EL (cell line): ENCODE measurements at regions not wholly inside any gene's neighbourhood (a gene's known extent, or its start where the extent isn't known, plus 50 kb on each side); places are given as distances from the start of the nearest gene placed in this dataset.

ENCODE experiments used
- DNase-seq: peaks from one replicate; pipeline ENCODE4 v3.0.0-alpha.2; 2016

DNA sequence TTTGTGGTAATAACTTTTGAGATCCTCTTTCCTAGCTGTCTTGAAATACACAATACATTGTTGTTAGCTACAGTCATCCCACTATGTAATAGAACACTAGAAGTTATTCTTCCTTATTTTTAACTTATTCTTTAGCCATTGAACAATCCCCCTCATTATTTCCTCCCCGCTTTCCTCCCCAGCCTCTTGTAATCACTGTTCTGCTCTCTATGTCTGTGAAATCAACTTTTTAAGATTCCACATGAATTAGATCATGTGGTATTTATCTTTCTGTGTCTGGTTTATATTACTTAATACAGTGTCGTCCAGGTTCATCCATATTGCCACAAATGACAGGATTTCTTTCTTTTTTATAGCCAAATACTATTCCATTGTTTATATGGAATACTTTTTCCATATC, 72.9 kb downstream of the SLC10A2 start:
- DNase-seq, result no peak

DNA sequence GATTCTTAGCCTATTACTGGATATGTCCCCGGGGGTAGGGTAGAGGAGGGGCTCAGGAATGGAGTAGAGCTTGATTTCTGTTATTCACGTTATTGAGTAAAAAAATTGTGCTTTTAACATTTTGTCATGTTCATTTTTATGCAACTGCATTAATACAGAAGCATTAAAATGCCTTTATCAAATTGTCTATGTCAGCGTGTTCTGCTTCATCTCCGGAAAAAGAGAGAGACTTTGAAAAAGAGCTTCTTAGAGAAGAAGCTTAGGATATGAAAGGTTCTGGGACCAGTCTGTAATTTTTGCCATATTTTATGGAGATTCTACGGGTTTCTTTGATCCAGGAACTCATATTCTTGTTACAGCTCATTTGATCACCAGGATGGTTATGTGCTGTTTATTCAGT, 82.0 kb downstream of the SLC10A2 start:
- no peak for DNase-seq

DNA sequence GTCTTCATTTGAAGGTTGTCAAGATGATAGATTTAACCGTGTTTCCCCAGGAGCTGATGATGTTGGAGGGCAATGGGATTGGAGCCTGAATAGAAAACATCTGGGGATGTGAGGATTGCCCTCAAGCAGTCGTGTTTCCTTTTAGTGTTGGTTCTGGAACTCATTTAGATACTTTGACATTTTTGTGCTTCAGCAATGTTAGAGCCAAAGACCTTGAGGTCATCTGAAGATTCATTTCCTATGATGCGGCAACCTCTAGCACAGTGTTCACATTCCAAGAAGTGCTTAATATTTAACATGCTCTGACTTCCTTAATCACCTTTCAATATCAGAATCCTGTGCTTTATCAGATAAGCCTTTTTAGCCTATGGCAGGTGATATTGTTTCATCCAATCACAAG, 82.7 kb downstream of the SLC10A2 start:
- DNase-seq, result peak; percentile 45

DNA sequence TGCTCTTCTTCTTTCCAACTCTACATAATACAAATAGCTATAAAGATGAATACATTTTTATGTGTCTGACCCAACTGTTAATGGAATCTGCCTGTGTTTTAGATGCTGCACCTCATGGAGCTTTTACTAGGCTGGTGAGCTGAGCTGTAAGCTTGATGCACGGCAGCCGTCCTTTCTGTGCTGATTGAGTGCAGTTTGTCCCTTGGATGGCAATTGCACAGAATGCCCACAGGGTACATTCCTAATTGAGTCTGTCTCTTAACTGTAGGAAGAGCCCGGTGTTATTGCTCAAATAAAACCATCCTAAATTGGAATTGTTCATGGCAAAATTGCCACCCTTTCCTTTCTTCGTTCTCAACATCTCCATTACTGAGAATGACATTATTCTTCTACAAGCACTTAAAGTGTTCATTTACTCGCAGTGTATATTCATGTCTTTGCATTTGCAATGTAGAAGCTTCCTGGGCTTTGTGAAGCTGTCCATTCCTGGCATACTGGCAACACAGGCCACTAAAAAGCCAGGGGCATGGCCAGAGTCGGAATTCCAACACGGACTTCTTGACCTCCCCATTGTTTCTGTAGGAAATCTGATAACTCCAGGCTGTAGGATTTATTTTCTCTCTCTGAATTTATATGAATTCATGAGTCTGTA, 85.8 kb downstream of the SLC10A2 start:
- no peak for DNase-seq

DNA sequence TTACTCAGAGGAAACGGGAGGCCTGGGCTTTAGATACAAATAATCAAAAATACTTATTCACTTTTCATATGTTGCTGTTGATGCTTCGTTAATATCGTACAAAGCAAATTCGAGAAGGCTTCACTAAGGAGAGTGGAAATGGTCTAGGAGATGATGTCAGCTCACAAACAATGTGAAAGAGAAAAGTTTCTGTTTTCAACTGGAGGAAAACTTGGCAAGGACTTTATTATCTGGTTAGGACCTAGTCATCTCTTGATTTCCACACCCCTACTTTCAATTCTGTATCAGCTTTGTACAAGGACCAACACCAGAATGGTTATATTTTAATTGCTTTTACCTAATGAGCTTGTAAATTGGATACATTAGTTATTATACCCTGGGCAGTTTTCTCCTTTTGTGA, 88.0 kb downstream of the SLC10A2 start:
- DNase-seq, result peak; percentile 7

DNA sequence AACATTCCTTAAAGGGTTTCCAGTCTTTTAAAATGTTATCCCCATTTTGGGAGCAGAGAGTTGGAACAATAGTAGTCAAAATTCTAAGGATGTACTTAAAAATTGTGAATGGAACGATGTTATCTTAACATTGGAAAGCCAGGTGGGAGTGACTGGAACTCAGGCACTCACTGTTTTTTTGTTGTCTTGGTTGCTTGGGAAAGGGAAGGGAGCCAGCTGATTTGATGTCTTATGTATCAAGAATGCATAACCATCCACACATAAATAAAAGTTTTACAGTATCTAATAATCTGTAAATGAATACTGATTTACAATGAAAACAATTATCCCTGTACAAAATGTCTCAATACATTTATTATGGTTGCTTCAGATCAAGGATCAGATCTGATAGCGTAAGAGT, 88.7 kb downstream of the SLC10A2 start:
- DNase-seq, result no peak

DNA sequence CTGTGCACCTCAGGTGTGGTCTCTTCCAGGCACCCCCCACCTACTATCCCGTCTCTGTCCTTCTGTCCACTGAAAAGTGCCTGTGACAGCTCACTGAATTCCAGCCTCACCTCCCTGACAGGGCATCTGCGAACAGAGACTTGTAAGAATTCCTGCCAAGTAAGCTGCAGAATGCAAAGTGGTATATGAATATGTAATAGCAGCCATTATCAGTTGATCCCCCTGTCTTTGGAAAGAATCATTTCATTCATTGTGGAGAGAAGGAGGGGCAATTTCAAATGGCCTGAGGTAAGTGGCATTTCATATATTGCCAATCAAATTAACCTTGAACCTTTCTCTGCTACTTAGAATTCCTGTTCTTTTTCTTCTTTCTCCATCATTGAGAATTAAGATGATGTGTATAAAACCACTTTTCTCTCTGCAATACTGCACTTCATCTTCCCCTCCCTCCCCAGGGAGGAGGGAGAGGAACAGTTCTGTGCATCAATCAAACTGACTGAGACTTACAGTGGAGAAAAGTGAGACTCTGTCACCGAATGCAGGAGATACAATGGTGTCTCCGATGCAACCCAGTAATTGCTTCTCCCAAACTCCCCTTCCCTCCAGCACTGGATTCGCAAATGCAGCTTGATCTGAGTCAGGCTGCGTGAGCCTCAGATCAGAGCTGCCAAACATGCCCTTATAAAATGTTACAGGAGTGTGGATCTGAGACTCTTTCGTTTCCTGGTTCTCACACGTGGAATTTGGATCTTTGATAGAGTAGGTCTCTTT, 91.7 kb downstream of the SLC10A2 start:
- no peak for DNase-seq

DNA sequence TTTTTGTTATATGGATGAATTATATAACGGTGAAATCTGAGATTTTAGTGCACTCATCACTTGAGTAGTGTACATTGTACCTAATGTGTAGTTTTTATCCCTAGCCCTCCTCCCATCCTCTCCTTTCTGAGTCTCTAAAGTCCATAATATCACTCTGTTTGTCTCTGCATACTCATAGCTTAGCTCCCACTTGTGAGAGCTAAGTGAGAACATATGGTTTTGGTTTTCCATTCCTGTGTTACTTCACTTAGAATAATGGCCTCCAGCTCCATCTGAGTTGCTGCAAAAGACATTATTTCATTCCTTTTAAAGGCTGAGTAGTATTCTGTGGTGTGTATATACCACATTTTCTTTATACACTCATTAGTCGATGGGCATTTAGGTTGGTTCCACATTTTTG, 94.0 kb downstream of the SLC10A2 start:
- DNase-seq, result no peak

DNA sequence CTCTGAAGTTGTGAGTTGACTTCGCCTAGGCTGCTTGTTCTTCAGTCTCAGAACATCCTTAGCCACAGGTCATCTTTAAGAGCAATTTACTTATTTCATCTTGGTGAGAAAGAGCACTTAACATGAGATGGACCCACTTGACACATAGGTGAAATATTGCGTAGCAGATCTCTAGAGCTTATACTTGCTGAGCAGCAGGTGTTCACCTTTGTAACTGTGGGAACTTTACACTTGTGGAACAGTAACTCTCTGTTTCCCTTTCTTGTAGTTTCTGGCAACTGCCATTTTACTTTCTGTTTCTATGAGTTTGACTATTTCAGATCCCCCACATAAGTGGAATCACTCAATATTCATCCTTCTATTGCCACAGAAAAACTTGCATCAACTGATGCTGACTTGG, 95.7 kb downstream of the SLC10A2 start:
- DNase-seq, result no peak

DNA sequence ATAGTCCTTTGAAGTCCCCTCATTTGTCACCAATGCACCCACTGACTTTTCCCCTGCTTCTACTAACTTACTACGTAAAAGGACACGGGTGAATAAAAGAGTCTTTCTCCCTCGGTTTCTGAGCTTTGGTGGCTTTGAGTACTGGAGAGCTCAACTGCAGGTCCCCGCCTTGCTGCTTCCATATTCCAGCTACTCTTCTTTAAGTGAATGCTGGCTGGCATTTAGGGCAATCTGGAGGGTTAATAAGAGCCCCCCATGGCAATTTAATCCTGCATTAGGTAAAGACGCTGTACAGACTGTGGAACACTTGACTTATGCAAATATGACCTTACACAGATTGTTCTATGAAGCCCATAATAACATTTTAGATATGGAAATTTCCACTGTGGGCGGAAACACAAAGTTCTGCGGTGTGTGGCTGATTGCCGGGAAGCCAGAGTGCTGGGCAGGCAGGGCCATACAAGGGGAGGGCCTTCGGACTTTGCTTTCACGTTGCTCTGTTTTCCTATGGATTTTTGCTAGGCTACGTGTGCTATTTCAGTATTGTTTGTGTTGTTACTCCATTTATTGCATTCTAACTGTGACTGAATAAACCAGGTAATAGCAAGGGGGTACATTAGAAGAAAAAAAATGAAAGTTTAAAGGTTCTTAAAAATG, 97.5 kb downstream of the SLC10A2 start:
- DNase-seq, result no peak

DNA sequence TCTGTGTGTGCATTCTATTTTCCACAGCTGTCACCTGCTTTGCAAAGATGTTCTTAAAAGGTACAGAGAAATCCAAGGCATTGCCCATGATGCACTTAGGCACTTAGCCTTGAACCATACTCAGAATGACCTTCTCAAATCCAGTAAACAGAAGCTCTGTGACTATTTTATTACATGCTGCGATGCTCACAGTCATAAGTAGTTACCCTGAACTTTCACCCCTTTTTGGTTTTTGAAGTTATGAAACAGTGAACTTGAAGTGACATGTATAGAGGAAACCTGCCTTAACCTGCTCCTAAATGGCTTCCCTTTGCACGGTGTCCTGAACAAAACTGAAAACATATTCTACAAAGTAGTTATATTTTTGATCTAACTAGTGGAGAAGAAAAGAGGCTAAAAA, 100.4 kb downstream of the SLC10A2 start:
- no peak for DNase-seq

DNA sequence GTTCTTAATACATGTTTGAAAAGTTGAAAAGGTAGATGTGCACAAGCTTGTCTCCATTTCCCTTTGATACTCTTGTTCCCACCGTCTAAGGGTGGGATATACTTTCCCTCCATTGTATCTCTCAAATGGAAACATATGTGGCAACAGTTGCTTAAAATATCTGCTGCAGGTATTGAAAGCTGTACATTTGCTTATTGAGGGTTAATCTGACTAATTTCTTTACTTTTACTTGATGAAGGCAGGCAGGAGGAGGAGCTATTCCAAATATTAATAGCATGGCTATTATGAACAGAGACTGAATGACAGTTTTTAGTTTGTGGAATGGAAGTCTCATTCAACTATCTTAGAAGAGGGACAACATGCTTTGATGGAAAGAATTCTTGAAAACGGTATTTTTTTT, 103.8 kb downstream of the SLC10A2 start:
- no peak for DNase-seq

DNA sequence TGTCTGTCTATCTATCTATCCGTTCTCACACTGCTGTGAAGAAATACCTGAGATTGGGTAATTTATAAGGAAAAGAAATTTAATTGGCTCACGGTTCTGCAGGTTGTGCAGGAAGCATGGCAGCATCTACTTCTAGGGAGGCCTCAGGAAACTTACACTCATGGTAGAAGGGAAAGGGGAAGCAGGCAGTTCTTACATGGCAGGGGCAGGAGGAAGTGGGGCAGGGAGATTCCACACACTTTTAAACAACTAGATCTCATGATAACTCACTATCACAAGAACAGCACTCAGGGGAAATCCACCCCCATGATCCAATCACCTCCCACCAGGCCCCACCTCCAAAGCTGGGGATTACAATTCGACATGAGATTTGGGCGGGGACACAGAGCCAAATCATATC, 105.3 kb downstream of the SLC10A2 start:
- no peak for DNase-seq

DNA sequence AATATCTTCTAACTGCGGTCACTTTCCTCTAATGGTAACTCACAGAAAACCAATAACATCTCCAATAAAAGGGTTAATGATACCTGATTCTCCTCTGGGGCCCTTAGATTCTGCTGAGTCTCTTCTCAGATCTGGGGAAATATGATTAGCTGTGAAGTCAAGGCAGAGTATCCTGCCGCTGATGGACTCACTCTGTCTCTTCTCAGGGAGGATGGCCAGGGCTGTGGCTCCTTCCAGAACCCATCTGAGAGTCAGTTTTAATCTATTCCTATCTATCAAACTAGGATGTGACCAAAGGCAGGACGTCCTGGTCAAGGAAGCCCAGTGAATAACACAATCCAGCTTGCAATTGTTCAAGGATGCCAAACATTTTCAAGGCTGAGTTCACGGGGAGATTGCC, 109.8 kb downstream of the SLC10A2 start:
- DNase-seq, result no peak

DNA sequence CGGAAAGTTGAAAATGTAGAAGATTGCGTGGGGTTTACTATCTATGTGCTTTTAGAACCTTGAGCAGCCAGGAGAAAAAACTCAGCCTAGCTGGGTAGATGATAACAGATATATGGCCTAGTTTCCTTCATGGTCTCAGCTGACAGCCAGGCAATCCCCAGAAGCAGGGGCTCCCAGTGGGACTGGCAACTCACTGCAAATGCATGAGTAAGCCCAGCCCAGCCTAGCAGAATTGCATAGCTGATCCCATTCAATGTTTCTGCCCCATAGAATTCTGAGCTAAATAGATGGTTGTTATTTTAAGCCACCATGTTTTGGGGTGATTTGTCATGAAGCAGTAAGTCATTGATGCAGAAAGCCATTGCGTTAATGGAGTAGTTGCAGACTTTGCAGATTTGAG, 108.5 kb downstream of the ERCC5 start:
- no peak for DNase-seq

DNA sequence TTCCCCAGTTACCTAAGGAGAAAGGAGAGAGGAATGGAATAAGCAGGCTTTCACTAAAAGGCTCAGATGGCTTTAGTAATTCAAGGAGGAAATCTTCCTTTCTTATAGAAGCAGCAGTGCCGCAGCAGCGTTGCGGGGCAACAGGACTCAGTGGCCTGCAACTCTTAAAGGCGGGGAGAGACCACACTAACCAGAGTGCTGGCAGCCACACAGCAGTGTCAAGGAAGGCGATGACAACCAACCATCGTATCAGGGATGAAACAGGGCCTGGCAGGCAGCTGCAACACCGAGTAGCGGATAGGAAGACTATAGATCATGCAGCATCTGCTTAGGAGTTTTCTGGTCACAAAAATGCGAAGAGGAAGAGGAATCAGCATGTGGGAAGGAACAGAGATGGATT, 106.0 kb downstream of the ERCC5 start:
- no peak for DNase-seq

DNA sequence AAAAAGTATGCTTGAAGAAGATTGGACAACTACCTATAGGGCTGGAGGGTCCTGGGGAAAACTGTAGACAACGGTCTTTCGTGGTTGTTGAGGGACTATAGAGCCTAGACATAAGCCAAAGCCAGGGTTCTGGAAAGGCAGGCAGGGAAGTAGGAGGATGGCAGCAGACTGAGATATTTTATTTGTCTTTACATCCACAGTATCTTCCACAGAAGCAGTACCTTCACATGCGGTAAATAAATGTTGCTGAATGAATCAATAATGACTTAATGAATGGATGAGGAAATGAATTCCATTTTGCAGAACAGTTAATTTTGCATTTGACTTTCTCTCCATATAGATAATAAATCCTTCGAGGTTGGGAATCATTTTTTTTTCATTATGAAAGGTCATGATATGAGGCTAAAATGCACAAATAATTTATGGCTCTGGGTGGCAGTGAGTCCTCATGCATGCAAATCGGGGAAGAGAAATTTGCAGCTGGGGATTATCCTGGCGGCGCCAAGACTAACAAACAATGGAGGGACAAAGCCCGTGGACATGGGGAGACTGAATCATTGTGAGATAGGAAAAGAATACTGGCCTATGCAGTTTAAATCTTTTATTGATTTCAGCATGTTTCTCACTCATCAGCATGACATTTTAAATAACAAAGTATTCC, 102.0 kb downstream of the ERCC5 start:
- no peak for DNase-seq

DNA sequence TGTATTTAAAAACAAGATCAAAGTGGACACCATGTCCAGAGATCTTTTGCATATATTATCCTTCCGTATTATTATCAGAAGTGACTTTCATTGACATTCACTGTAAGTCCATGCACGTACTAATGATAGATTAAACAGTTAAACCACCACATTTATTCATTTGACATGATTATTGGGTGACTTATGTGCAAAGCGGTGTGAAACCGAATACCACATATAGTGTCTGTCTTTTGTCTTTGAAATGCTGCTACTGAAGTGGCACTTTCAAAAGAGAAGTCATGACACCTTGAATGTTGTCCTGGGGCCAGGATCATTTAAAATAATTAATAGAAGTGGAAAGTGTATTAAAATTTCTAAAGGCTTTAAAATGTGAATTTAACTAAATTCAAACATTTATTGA, 100.1 kb downstream of the ERCC5 start:
- no peak for DNase-seq

DNA sequence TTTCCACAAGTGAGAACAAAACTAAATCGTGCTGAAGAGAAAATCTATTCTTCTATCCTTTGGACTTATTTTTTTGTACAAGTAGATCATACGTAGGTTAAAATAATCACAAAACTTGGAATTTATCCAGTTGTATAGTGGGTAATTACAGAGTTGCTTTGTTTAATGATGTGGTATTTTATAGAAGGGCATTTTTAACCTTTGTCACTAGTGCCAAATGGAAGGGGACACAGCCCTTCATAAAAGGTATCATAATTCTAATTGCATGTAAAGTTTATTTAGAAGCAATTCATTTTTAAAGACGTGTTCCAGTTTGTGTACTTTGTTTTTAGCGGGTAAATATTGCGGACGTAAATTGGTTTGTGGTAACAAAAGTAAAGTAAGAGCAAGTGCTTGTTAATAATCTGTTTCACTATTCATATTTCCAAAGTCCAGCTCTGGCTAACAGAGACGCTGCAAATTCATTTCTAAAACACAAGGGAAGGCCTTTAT, 99.5 kb downstream of the ERCC5 start:
- no peak for DNase-seq

DNA sequence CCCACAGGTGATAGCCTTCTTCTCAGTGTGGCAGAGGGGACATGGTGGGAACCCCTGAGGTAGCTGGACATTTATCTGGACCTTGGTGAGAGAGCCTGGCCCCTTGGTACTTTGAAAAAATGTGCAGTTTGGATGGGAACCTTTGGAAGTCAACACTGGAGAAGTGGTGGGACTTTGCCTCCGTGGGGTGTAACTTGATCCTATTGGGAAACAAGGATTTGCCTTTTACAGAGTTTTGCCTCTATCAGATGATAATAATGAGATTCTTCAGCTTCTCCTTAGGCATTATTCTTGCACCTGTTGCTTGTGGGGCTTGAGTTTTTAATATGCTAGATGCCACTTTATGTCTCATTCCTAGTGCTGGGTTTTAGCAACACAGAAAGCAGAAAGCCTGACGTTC, 99.0 kb downstream of the ERCC5 start:
- DNase-seq, result no peak

DNA sequence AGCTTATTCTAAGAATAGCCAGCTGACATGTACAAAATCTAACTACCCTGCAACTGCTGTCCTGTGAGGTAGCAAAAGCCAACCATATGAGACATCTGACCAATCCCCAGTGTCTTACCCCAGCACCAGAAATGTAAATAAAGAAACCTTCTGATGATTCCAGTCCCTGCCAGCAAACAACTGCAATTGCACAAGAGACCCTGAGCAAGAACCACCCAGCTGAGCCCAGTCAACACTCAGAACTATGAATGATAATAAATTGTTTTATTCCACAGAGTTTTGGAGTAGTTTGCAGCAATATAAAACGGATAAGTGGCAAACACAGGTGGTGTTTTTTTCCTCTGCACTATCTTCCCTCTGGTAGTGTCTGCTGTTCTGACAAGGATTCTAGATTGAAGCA, 94.9 kb downstream of the ERCC5 start:
- DNase-seq, result no peak

DNA sequence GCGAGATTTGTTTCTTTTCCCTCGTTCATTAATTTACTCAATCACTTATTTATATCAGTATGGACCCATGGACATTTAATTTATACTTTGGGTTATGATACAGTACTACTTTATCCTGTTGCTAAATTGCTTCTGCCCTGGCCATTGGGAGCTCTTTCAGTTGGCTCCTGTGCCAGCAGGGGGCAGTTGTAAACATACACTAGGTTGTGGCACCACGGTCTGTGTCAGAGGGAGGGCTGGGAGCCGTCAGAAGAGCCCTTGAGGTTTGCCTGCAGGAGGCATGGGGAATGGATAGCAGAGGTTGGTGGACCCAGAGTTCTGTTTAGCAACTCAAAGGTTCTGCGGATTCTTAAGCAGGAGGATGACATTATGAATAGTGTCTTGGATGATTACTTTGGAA, 94.3 kb downstream of the ERCC5 start:
- DNase-seq, result no peak

DNA sequence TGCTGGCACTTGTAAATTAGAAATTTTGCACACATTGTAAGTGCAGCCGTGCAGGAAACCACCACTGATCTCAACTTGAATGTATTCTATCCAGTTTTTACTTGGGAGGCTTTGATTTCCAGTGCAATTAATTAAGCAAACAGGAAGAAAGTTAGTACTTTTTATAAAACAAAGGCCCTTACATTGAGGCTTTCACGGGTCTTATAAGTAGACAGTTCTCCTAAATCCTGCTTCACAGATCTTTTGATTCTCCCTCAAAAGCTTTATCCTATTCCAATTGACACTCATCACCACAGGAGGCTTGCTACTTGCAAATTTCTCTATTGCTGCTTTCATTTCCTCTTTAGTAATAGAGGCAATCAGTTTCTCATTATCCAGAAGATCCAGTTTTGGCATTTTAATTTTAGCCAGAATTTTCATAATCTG, 90.1 kb downstream of the ERCC5 start:
- DNase-seq, result no peak

DNA sequence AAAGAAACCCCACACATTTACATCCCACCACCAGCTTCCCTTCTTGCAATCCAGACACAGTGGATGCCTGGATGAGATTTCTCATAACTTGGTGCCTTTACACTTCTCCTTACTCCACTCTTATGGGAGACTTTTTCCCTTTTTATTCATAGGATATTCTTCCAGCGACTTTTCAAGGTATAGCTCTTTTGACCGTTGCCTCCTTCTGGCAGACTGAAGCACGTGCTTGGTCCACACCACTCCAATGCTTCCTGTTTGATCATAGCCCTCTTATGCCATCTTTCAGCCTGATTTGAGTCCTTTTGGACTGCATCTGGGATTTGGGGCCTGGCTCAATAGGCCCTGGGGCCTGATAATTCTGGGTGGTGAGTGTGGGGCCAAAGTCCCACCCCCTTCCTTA, 87.7 kb downstream of the ERCC5 start:
- DNase-seq, result no peak
